ENCODE measurements at regions not wholly inside any gene's neighbourhood (a gene's known extent, or its start where the extent isn't known, plus 50 kb on each side); places are given as distances from the start of the nearest gene placed in this dataset.

DNA sequence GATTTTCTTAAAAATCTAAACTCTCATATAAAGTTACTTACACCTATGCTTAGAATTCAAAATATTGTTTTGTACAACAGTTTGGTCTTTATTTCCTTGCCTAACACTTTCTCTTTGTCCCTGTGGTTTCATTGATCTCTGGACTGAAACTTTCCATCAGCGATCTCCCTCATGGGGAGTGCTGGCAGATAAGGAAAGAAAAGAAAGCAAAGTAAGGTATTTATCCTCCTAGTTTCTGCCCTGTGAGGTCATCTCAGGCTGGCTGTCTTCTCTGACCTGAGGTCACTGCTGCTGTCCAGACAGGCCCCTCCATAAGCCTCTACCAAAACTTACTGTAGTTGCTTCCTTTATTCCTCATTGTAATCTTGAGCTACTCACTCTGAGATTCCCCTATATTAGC lies 57.9 kb upstream of the EPHA6 start:
- TF ChIP-seq POLR2A (IDR thresholded peaks at IDR 0.05): no peak
- TF ChIP-seq, protein P1, sequence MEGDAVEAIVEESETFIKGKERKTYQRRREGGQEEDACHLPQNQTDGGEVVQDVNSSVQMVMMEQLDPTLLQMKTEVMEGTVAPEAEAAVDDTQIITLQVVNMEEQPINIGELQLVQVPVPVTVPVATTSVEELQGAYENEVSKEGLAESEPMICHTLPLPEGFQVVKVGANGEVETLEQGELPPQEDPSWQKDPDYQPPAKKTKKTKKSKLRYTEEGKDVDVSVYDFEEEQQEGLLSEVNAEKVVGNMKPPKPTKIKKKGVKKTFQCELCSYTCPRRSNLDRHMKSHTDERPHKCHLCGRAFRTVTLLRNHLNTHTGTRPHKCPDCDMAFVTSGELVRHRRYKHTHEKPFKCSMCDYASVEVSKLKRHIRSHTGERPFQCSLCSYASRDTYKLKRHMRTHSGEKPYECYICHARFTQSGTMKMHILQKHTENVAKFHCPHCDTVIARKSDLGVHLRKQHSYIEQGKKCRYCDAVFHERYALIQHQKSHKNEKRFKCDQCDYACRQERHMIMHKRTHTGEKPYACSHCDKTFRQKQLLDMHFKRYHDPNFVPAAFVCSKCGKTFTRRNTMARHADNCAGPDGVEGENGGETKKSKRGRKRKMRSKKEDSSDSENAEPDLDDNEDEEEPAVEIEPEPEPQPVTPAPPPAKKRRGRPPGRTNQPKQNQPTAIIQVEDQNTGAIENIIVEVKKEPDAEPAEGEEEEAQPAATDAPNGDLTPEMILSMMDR (IDR thresholded peaks at IDR 0.05 in 8 of 11, conservative IDR thresholded peaks at IDR 0.05 in 3 of 11): no peak
- no peak for TF ChIP-seq POLR2AphosphoS5 (IDR thresholded peaks at IDR 0.05)

All from spleen (tissue), 7 donors.